IPS-15b (cell line): ENCODE measurements at regions not wholly inside any gene's neighbourhood (a gene's known extent, or its start where the extent isn't known, plus 50 kb on each side); places are given as distances from the start of the nearest gene placed in this dataset.

Source experiments
- H3K27me3 ChIP-seq: one replicate; pipeline ENCODE4 v1.6.1; 2013; ENCODE audit warnings: low read length; ENCODE audit not compliant: control insufficient read depth, insufficient read depth
- H3K36me3 ChIP-seq: one replicate; pipeline ENCODE4 v1.6.1; 2013; ENCODE audit warnings: low read length; ENCODE audit not compliant: control insufficient read depth, insufficient read depth
- H3K4me1 ChIP-seq: one replicate; pipeline ENCODE4 v1.6.1; 2013; ENCODE audit warnings: mild to moderate bottlenecking, low read length; ENCODE audit not compliant: control insufficient read depth, insufficient read depth
- H3K4me3 ChIP-seq: one replicate; pipeline ENCODE4 v1.5.1; 2013; ENCODE audit warnings: low read depth, low read length
- H3K9ac ChIP-seq: one replicate; pipeline ENCODE4 v1.6.1; 2013; ENCODE audit warnings: low read depth, mild to moderate bottlenecking, low read length
- H3K9me3 ChIP-seq: one replicate; pipeline ENCODE4 v1.6.1; 2013; ENCODE audit warnings: mild to moderate bottlenecking, low read length; ENCODE audit not compliant: control insufficient read depth, insufficient read depth

- no peaks in the 10 kb centered on the region for H3K36me3 ChIP-seq
- H3K4me3 ChIP-seq: no peak overlapping the region
- no peaks in the 10 kb centered on the region for H3K27me3 ChIP-seq
- no peak overlapping the region for H3K9ac ChIP-seq
- H3K4me1 ChIP-seq: no peaks in the 10 kb centered on the region
- H3K9me3 ChIP-seq: no peaks in the 10 kb centered on the region
These were observed 99.9 kb upstream of the AKR1E2 start for GRCh38 chr10:4725917-4726606.

GRCh38 chr10:4723860-4724259 is 102.1 kb upstream of the AKR1E2 start:
- Histone ChIP-seq H3K9ac (no peak overlapping the region), H3K36me3 (no peaks in the 10 kb centered on the region), H3K4me1 (no peaks in the 10 kb centered on the region), H3K27me3 (no peaks in the 10 kb centered on the region), H3K4me3 (no peak overlapping the region), H3K9me3 (no peaks in the 10 kb centered on the region)

GRCh38 chr10:4721999-4722753 is 103.8 kb upstream of the AKR1E2 start:
- Histone ChIP-seq H3K9me3 (no peaks in the 10 kb centered on the region), H3K9ac (no peak overlapping the region), H3K27me3 (no peaks in the 10 kb centered on the region), H3K4me3 (no peak overlapping the region), H3K4me1 (no peaks in the 10 kb centered on the region), H3K36me3 (no peaks in the 10 kb centered on the region)

- Histone ChIP-seq H3K4me3 (no peak overlapping the region), H3K9ac (no peak overlapping the region), H3K36me3 (no peaks in the 10 kb centered on the region), H3K4me1 (no peaks in the 10 kb centered on the region), H3K9me3 (no peaks in the 10 kb centered on the region), H3K27me3 (no peaks in the 10 kb centered on the region)
These were observed 105.5 kb upstream of the AKR1E2 start for GRCh38 chr10:4720463-4720862.

GRCh38 chr10:4719671-4720070 is 106.3 kb upstream of the AKR1E2 start:
- Histone ChIP-seq H3K27me3 (no peaks in the 10 kb centered on the region), H3K36me3 (no peaks in the 10 kb centered on the region), H3K9me3 (no peaks in the 10 kb centered on the region), H3K4me3 (no peak overlapping the region), H3K9ac (no peak overlapping the region), H3K4me1 (no peaks in the 10 kb centered on the region)

- Histone ChIP-seq H3K9ac (no peak overlapping the region), H3K4me1 (no peaks in the 10 kb centered on the region), H3K27me3 (no peaks in the 10 kb centered on the region)
These were observed 107.0 kb upstream of the AKR1E2 start for GRCh38 chr10:4719036-4719435.

GRCh38 chr10:4718544-4718943 is 107.5 kb upstream of the AKR1E2 start:
- no peak overlapping the region for H3K4me3 ChIP-seq
- no peaks in the 10 kb centered on the region for H3K36me3 ChIP-seq
- H3K9ac ChIP-seq: no peak overlapping the region
- H3K27me3 ChIP-seq: no peaks in the 10 kb centered on the region
- no peaks in the 10 kb centered on the region for H3K9me3 ChIP-seq
- no peaks in the 10 kb centered on the region for H3K4me1 ChIP-seq

More at GRCh38 chr10:4719036-4719435, 107.0 kb upstream of the AKR1E2 start:
- no peaks in the 10 kb centered on the region for H3K36me3 ChIP-seq
- no peaks in the 10 kb centered on the region for H3K9me3 ChIP-seq
- no peak overlapping the region for H3K4me3 ChIP-seq

GRCh38 chr10:4717670-4718069 is 108.3 kb upstream of the AKR1E2 start:
- Histone ChIP-seq H3K4me3 (no peak overlapping the region), H3K9me3 (no peaks in the 10 kb centered on the region), H3K27me3 (no peaks in the 10 kb centered on the region), H3K36me3 (no peaks in the 10 kb centered on the region), H3K9ac (no peak overlapping the region), H3K4me1 (no peaks in the 10 kb centered on the region)

GRCh38 chr10:4710858-4711257 is 115.1 kb upstream of the AKR1E2 start:
- Histone ChIP-seq H3K4me3 (no peak overlapping the region), H3K27me3 (no peaks in the 10 kb centered on the region), H3K36me3 (no peaks in the 10 kb centered on the region), H3K9me3 (no peaks in the 10 kb centered on the region), H3K9ac (no peak overlapping the region), H3K4me1 (peaks cover 3% of the 10 kb centered on the region)

GRCh38 chr10:4708123-4708759 is 117.8 kb upstream of the AKR1E2 start:
- peaks cover 3% of the 10 kb centered on the region for H3K4me1 ChIP-seq
- no peaks in the 10 kb centered on the region for H3K9me3 ChIP-seq
- no peaks in the 10 kb centered on the region for H3K27me3 ChIP-seq
- H3K4me3 ChIP-seq: no peak overlapping the region
- no peak overlapping the region for H3K9ac ChIP-seq
- no peaks in the 10 kb centered on the region for H3K36me3 ChIP-seq

- H3K27me3 ChIP-seq: no peaks in the 10 kb centered on the region
- H3K36me3 ChIP-seq: no peaks in the 10 kb centered on the region
- H3K4me3 ChIP-seq: no peak overlapping the region
- H3K4me1 ChIP-seq: peaks cover 3% of the 10 kb centered on the region
- no peaks in the 10 kb centered on the region for H3K9me3 ChIP-seq
- no peak overlapping the region for H3K9ac ChIP-seq
These were observed 118.8 kb upstream of the AKR1E2 start for GRCh38 chr10:4707221-4707620.
